SK-N-SH (cell line): ENCODE measurements at regions not wholly inside any gene's neighbourhood (a gene's known extent, or its start where the extent isn't known, plus 50 kb on each side); places are given as distances from the start of the nearest gene placed in this dataset.

Experiments used
- CHD2 ChIP-seq: fragments of 150-350 bp; IDR thresholded peaks from 2 replicates; pipeline ENCODE4 v1.6.1; 2018; ENCODE audit warnings: low read length; ENCODE audit not compliant: partially characterized antibody
- CTCF ChIP-seq: fragments of 200-600 bp; sonication (generic); IDR thresholded peaks from 2 replicates; pipeline ENCODE4 v1.6.1; 2017; ENCODE audit warnings: antibody characterized with exemption, mild to moderate bottlenecking, moderate library complexity
- EP300 ChIP-seq, 2 experiments: IDR thresholded peaks; 2 replicates each; pipeline versions ENCODE4 v1.4.0 to v1.6.1; 2012; ENCODE audit warnings: borderline replicate concordance in 1 of 2, low read depth in 1 of 2, low read length in 1 of 2
- MAX ChIP-seq: IDR thresholded peaks from 2 replicates; pipeline ENCODE4 v1.4.0; 2012; ENCODE audit warnings: low read depth
- POLR2AphosphoS5 ChIP-seq: IDR thresholded peaks from 2 replicates; pipeline ENCODE4 v1.6.1; 2012; ENCODE audit warnings: low read depth, low read length
- RAD21 ChIP-seq: IDR thresholded peaks from 2 replicates; pipeline ENCODE4 v1.6.1; 2012; ENCODE audit warnings: mild to moderate bottlenecking, low read length
- RFX5 ChIP-seq: IDR thresholded peaks from 2 replicates; pipeline ENCODE4 v1.6.1; 2012; ENCODE audit warnings: mild to moderate bottlenecking, improper control_type of control experiment, low read length
- SMC3 ChIP-seq: IDR thresholded peaks from 2 replicates; pipeline ENCODE4 v1.6.1; 2012; ENCODE audit warnings: low read depth, low read length, improper control_type of control experiment
- TAF1 ChIP-seq: IDR thresholded peaks from 2 replicates; pipeline ENCODE4 v1.6.1; 2012; ENCODE audit warnings: low read depth, mild to moderate bottlenecking, low read length, moderate library complexity, borderline replicate concordance
- TEAD4 ChIP-seq: IDR thresholded peaks from 2 replicates; pipeline ENCODE4 v1.4.0; 2012; ENCODE audit warnings: mild to moderate bottlenecking, borderline replicate concordance; ENCODE audit not compliant: insufficient read depth
- TF ChIP-seq, protein P1 (sequence below): IDR thresholded peaks from 2 replicates; pipeline ENCODE4 v1.6.1; 2012; ENCODE audit warnings: mild to moderate bottlenecking, low read depth, low read length, moderate library complexity

- TF ChIP-seq CTCF (no peak), TAF1 (no peak), POLR2AphosphoS5 (no peak), MAX (no peak), RAD21 (no peak), CHD2 (no peak), RFX5 (no peak), SMC3 (no peak), EP300 (IDR thresholded peaks at IDR 0.05; ENCODE audit: borderline replicate concordance in 1 of 2, low read depth in 1 of 2, low read length in 1 of 2) (no peak), TEAD4 (no peak)
- TF ChIP-seq, protein P1, sequence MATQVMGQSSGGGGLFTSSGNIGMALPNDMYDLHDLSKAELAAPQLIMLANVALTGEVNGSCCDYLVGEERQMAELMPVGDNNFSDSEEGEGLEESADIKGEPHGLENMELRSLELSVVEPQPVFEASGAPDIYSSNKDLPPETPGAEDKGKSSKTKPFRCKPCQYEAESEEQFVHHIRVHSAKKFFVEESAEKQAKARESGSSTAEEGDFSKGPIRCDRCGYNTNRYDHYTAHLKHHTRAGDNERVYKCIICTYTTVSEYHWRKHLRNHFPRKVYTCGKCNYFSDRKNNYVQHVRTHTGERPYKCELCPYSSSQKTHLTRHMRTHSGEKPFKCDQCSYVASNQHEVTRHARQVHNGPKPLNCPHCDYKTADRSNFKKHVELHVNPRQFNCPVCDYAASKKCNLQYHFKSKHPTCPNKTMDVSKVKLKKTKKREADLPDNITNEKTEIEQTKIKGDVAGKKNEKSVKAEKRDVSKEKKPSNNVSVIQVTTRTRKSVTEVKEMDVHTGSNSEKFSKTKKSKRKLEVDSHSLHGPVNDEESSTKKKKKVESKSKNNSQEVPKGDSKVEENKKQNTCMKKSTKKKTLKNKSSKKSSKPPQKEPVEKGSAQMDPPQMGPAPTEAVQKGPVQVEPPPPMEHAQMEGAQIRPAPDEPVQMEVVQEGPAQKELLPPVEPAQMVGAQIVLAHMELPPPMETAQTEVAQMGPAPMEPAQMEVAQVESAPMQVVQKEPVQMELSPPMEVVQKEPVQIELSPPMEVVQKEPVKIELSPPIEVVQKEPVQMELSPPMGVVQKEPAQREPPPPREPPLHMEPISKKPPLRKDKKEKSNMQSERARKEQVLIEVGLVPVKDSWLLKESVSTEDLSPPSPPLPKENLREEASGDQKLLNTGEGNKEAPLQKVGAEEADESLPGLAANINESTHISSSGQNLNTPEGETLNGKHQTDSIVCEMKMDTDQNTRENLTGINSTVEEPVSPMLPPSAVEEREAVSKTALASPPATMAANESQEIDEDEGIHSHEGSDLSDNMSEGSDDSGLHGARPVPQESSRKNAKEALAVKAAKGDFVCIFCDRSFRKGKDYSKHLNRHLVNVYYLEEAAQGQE: no peak
Measured at GRCh38 chr6:9543649-9544048, 871.2 kb downstream of the TFAP2A start.
